Heart left ventricle (tissue), 13 donors: ENCODE measurements at regions not wholly inside any gene's neighbourhood (a gene's known extent, or its start where the extent isn't known, plus 50 kb on each side); places are given as distances from the start of the nearest gene placed in this dataset.

ENCODE experiments used
- CTCF ChIP-seq, 12 donors: fragments of 200-600 bp; sonication (generic) in 4 of 12; IDR thresholded peaks; one replicate each; pipeline versions ENCODE4 v1.5.0 to v1.8.0; 2018 to 2022; ENCODE audit warnings: antibody characterized with exemption in 12 of 12, mild to moderate bottlenecking in 5 of 12
- POLR2A ChIP-seq, 2 donors: fragments of 450-650 bp; IDR thresholded peaks; one replicate each; pipeline ENCODE4 v1.6.1; 2017; ENCODE audit warnings: antibody characterized with exemption in 2 of 2, mild to moderate bottlenecking in 2 of 2, moderate library complexity in 2 of 2
- donor health status: ischemic (EF 13 %, LVEDD 7.1; RV severe dilation, severe dysfunction).
- donor health status: DM: no; HTN: yes; CAD: no.
- donor health status: DM: no; HTN: no; CAD: no.
- donor health status: ischemic (EF 25% LVEDD 6.9; RV normal size, moderate dysfunction).
- donor health status: ischemic (EF 25% LVEDD 5.7; RV mildly dilated, moderate dysfunction).
- donor health status: ischemic (EF 35%, LVEDD 5.7; RV mildly dilated, moderate dysfunction).
- donor health status: nonischemic (EF 11% LVEDD 7.7; RV severe dilation, severe dysfunction).
- donor health status: DM: yes; HTN: yes; CAD: no.
- donor health status: PGD.
- donor health status: ischemic (EF 29% LVEDD 5.4; RV normal size, mild dysfunction).
- donor health status: nonischemic (EF 23%, LVEDD 6.1; RV moderate dilation, normal function).

- TF ChIP-seq CTCF (IDR thresholded peaks at IDR 0.05) (no peak), POLR2A (IDR thresholded peaks at IDR 0.05) (no peak)
These were observed 103.1 kb upstream of the MYO10 start for GRCh38 chr5:17039170-17039569.
